HEK293T (cell line): ENCODE measurements at regions not wholly inside any gene's neighbourhood (a gene's known extent, or its start where the extent isn't known, plus 50 kb on each side); places are given as distances from the start of the nearest gene placed in this dataset.

Experiments used
- CTCF ChIA-PET: fragments of 350-600 bp; formaldehyde crosslinking; extraction: SDS; loops from one replicate; lab custom pipeline; 2021; ENCODE audit warnings: antibody characterized with exemption, inconsistent platforms; lab: Yijun Ruan, JAX
- POLR2A ChIA-PET: fragments of 350-600 bp; formaldehyde crosslinking; extraction: SDS; loops from one replicate; lab custom pipeline; 2020; ENCODE audit warnings: antibody characterized with exemption, inconsistent platforms; lab: Yijun Ruan, JAX
- DNase-seq: peaks from one replicate; pipeline ENCODE4 v3.0.0; 2012; ENCODE audit warnings: mixed read lengths; ENCODE audit errors: extremely low spot score
- ARNT ChIP-seq: fragments of 450-650 bp; IDR thresholded peaks from 2 replicates; pipeline ENCODE4 v1.6.1; 2017; ENCODE audit warnings: mild to moderate bottlenecking
- BHLHE40 ChIP-seq: fragments of 450-650 bp; IDR thresholded peaks from 2 replicates; pipeline ENCODE4 v1.6.1; 2016; ENCODE audit warnings: mild to moderate bottlenecking, moderate library complexity, borderline replicate concordance
- CTBP1 ChIP-seq: fragments of 450-650 bp; IDR thresholded peaks from 2 replicates; pipeline ENCODE4 v1.6.1; 2016; ENCODE audit warnings: borderline replicate concordance
- ELF4 ChIP-seq: fragments of 450-650 bp; IDR thresholded peaks from 2 replicates; pipeline ENCODE4 v1.6.1; 2017; ENCODE audit warnings: antibody characterized with exemption
- FOXA1 ChIP-seq: fragments of 450-650 bp; IDR thresholded peaks from 2 replicates; pipeline ENCODE4 v1.6.1; 2016; ENCODE audit warnings: mild to moderate bottlenecking
- FOXK2 ChIP-seq: fragments of 450-650 bp; IDR thresholded peaks from 2 replicates; pipeline ENCODE4 v1.6.1; 2016; ENCODE audit warnings: mild to moderate bottlenecking
- FOXM1 ChIP-seq: fragments of 450-650 bp; IDR thresholded peaks from 2 replicates; pipeline ENCODE4 v1.6.1; 2017; ENCODE audit warnings: mild to moderate bottlenecking, borderline replicate concordance
- HDGF ChIP-seq: fragments of 450-650 bp; IDR thresholded peaks from 2 replicates; pipeline ENCODE4 v1.6.1; 2017; ENCODE audit warnings: antibody characterized with exemption, borderline replicate concordance
- L3MBTL2 ChIP-seq: fragments of 450-650 bp; conservative IDR thresholded peaks from 2 replicates; pipeline ENCODE4 v1.6.1; 2016; ENCODE audit warnings: mild to moderate bottlenecking
- LEF1 ChIP-seq: fragments of 450-650 bp; IDR thresholded peaks from 2 replicates; pipeline ENCODE4 v1.6.1; 2017; ENCODE audit warnings: mild to moderate bottlenecking, borderline replicate concordance
- NFRKB ChIP-seq: fragments of 450-650 bp; IDR thresholded peaks from 2 replicates; pipeline ENCODE4 v1.6.1; 2016; ENCODE audit warnings: mild to moderate bottlenecking, moderate library complexity
- PKNOX1 ChIP-seq: fragments of 450-650 bp; IDR thresholded peaks from 2 replicates; pipeline ENCODE4 v1.6.1; 2016
- SP1 ChIP-seq: fragments of 450-650 bp; IDR thresholded peaks from 2 replicates; pipeline ENCODE4 v1.6.1; 2017
- SUZ12 ChIP-seq: fragments of 450-650 bp; IDR thresholded peaks from 2 replicates; pipeline ENCODE4 v1.6.1; 2016; ENCODE audit warnings: mild to moderate bottlenecking
- TARDBP ChIP-seq: fragments of 450-650 bp; IDR thresholded peaks from 2 replicates; pipeline ENCODE4 v1.6.1; 2016
- ZNF384 ChIP-seq: fragments of 450-650 bp; IDR thresholded peaks from 2 replicates; pipeline ENCODE4 v1.6.1; 2016

GRCh38 chr9:17927616-17928015 is 348.8 kb downstream of the SH3GL2 start:
- ChIA-PET CTCF (no interaction called here), POLR2A (no interaction called here)
- TF ChIP-seq CTBP1 (no peak), L3MBTL2 (no peak), NFRKB (no peak), TARDBP (no peak), LEF1 (no peak), ARNT (no peak), BHLHE40 (no peak), SUZ12 (no peak), HDGF (no peak), FOXM1 (no peak), FOXK2 (no peak), PKNOX1 (no peak), ZNF384 (no peak), ELF4 (no peak), FOXA1 (no peak), SP1 (no peak)
- DNase-seq, result no peak

- TF ChIP-seq LEF1 (no peak), NFRKB (no peak), FOXA1 (no peak), ARNT (no peak), ZNF384 (no peak), BHLHE40 (no peak), HDGF (no peak), ELF4 (no peak), SP1 (no peak), L3MBTL2 (no peak), FOXM1 (no peak), TARDBP (no peak), CTBP1 (no peak), PKNOX1 (no peak), SUZ12 (no peak), FOXK2 (no peak)
- ChIA-PET POLR2A (no interaction called here), CTCF (no interaction called here)
- DNase-seq, result no peak
Measured at GRCh38 chr9:17928228-17928627, 349.4 kb downstream of the SH3GL2 start.

GRCh38 chr9:17928768-17929167 is 349.9 kb downstream of the SH3GL2 start:
- TF ChIP-seq CTBP1 (no peak), HDGF (no peak), ARNT (no peak), PKNOX1 (no peak), TARDBP (no peak), LEF1 (no peak), ELF4 (no peak), FOXM1 (no peak), L3MBTL2 (no peak)
- DNase-seq, result no peak
- CTCF ChIA-PET, result interaction anchor here (0.7 kb wide), 1 partner anchor 1537 kb away, joined by 3 read pairs; no protein-coding TSS in a partner anchor
- POLR2A ChIA-PET, result interaction anchor here (1.0 kb wide), 1 partner anchor 23 kb away, joined by 3 read pairs; no protein-coding TSS in a partner anchor

- CTCF ChIA-PET, result interaction anchor here (0.7 kb wide), 1 partner anchor 1536 kb away, joined by 3 read pairs; no protein-coding TSS in a partner anchor
- DNase-seq, result no peak
- TF ChIP-seq ZNF384 (no peak), FOXK2 (no peak), NFRKB (no peak), BHLHE40 (no peak), PKNOX1 (no peak), LEF1 (no peak), SP1 (no peak), CTBP1 (no peak), ARNT (no peak), FOXA1 (no peak), FOXM1 (no peak), TARDBP (no peak), ELF4 (no peak), SUZ12 (no peak), HDGF (no peak)
- POLR2A ChIA-PET, result interaction anchor here (1.0 kb wide), 1 partner anchor 23 kb away, joined by 3 read pairs; no protein-coding TSS in a partner anchor
Measured at GRCh38 chr9:17929506-17929905, 350.6 kb downstream of the SH3GL2 start.

GRCh38 chr9:17930071-17930470 is 351.2 kb downstream of the SH3GL2 start:
- ChIA-PET POLR2A (no interaction called here), CTCF (no interaction called here)
- TF ChIP-seq LEF1, result no peak
- TF ChIP-seq SP1, result no peak
- no peak for TF ChIP-seq ELF4
- TF ChIP-seq ZNF384, result no peak
- TF ChIP-seq TARDBP, result no peak
- no peak for TF ChIP-seq FOXK2
- no peak for TF ChIP-seq HDGF
- TF ChIP-seq NFRKB, result no peak
- TF ChIP-seq PKNOX1, result no peak
- TF ChIP-seq L3MBTL2, result no peak
- no peak for TF ChIP-seq FOXM1
- TF ChIP-seq BHLHE40, result no peak
- no peak for TF ChIP-seq SUZ12
- TF ChIP-seq CTBP1, result no peak
- TF ChIP-seq ARNT, result no peak
- DNase-seq, result no peak
